Caki2 (cell line): ENCODE measurements at regions not wholly inside any gene's neighbourhood (a gene's known extent, or its start where the extent isn't known, plus 50 kb on each side); places are given as distances from the start of the nearest gene placed in this dataset.
"Not testable (repeated sequence)": the region's sequence is repeated elsewhere in the genome, so short reads cannot be mapped to it uniquely, and the experiment has no call there.

Experiments
- DNase-seq: peaks from one replicate; pipeline ENCODE4 v3.0.0-alpha.2; 2015; ENCODE audit warnings: low read depth
- in situ Hi-C: cut with HindIII; loops from 2 replicates; pipeline ENCODE4 v1.10.0; 2016; ENCODE audit warnings: low sequenced_read_pairs, low pct_unique_long_range_greater_than_20kb, mixed read lengths

DNA sequence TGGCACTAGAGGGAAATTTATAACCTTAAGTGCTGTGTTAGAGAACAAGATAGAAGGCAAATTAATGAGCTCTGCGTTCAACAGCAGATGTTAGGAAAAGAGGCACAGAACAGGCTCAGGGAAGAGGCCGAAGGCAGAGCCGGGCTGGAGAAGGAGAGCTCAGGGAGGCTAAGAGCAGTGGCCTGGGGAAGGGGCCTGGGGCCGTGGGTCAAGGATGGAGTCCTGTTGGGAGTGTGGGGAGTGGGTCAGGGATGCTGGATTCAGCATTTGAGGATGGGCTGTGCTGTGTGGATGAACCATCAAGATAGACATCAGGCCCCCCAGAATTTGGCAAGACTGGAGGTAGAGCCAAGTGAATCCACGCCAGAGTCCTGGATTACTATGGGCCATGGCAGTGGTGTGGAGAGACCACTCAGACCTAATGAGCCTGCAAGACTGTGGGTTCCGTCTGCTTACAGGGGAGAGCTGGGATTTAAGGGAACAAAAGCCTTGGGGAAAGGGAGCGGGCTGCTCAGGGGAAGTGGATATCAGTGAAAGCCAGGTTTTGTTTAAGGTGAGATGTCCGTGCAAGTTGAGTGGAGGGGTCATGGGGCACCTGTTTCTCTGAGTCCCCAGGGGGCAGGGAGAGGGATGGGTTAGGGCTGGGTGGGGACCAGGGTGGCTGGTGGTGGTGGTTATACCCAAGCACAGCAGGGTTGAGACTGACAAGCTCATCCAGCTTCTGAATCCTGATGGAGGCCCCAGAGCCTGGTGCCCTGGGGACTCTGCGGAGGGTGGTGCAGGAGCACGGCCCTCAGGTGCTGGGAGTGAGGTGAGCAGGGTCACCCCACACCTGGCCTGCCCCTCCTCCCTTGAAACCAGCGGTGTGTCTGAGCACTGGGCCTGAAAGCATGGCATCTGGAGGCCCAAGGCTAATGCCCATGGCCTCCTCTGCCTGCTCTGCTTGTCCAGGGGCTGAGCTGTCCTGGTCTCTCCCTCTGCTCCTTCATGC, 101.7 kb downstream of the BMS1 start:
- in situ Hi-C loops: no loop called here
- no peak for DNase-seq

DNA sequence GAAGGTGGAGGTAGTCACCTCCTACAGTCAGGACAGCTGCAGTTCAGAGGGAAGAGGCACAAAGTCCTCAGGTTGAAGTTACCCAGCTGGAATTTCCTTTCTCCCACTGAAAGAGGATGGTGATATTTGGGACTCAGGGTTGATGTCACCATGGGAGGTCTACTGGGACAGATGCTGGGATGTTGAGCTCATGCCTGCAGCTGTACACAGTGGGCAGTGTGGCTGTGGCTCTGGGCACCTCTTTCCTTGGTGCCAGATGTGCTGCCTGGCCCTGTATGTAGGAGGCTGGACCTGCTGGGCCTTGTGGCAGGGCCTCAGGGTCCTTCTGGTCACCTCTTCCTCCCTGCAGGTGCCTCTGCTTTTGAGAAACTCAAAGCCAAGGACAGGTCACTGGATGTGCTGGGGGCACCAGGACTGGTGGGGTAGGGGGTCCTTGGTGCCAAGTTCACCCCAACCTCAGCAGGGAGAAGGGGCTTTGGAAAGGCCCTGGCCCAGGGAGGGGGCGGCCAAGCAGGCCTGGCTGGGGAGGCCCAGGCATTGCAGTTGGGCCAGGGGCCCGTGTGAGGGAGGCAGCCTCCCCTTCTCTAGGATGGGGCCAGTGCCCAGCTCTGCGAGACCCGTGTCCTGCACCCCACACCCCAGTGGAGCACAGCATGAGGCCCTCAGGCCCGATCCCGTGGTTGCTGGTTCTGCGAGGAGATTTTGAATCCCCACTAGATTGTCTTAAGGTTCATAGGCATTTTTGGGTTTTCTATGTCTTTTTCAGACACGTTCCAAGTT, 103.1 kb downstream of the BMS1 start:
- in situ Hi-C loops: no loop called here
- no peak for DNase-seq

DNA sequence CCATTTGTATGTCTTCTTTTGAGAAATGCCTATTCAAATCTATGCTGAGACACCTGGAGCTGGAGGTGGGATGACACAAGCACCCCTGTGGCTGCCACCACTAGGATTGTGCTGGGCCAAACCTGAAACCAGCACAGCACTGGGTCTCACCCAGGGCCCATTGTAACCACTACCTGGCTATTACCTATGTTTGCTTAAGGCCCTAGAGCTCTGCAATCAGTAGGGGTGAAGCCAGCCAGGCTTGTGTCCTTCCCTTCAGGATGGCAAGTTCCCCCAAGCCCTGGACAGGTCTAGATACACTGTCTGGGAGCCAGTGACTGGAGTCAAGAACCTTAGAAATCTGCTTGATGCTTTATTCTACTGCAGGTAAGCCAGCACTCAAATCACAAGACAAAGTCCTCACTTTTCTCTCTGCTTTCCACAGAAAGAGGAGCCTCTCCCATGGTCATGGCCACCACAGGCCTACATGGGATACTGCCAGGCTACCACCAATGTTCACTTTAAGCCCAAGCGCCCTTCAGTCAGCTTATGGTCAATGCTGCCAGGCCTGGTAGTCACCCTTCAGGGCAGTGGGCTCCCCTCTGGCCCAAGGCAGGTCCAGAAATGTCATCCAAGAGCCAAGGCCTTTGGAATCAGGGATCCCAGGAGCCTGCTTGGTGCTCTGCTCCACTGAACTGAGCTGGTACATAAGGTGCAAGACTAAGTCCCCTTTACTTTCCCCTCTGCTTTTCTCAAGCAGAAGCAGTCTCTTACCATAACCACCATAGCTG, 105.3 kb downstream of the BMS1 start:
- in situ Hi-C loops: no loop called here
- no peak for DNase-seq

DNA sequence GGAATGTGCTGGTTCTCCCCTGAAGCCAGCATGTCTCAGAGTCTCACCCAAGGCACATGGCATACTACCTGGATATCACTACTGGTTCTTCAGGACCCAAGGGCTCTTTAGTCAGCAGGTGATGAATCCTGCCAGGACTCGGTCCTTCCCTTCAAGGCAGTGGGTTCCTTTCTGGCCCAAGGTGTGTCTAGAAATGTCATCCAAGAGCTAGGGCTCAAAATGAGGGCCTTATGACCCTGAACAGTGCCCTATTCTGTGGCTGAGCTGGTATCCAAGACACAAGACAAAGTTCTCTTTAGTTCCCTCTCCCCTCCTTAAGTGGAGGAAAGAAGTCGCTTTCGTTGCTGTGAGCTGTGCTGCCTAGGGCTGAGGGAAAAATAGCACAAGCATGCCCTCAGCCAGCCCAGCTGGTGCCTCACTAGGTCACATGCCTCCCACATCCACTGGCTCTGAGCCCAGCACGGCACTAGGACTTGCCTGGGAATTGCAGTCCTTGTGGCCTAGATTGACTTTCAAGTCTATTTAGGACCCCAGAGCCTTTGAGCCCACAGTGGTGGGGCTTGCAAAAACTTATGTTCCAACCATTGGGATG, 106.0 kb downstream of the BMS1 start:
- no peak for DNase-seq
- in situ Hi-C loops: no loop called here

DNA sequence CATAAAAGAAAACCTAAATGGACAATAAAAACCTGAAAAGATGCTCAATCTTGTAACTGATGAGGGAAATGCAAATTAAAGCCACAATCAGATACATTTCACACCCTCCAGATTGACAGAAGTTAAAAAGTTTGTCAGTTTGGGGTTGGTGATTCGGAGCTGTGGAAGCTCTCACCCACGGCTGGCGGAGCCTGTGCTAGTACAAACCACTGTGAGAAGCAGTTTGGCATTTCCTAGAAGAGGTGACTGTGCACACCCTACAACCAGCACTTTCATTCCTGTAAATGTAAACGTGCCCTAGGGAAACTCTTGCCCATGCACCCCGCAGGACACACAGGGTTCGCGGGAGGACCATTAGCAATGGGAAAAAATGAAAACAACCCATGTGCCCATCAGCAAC, 114.1 kb downstream of the BMS1 start:
- in situ Hi-C loops: no loop called here

DNA sequence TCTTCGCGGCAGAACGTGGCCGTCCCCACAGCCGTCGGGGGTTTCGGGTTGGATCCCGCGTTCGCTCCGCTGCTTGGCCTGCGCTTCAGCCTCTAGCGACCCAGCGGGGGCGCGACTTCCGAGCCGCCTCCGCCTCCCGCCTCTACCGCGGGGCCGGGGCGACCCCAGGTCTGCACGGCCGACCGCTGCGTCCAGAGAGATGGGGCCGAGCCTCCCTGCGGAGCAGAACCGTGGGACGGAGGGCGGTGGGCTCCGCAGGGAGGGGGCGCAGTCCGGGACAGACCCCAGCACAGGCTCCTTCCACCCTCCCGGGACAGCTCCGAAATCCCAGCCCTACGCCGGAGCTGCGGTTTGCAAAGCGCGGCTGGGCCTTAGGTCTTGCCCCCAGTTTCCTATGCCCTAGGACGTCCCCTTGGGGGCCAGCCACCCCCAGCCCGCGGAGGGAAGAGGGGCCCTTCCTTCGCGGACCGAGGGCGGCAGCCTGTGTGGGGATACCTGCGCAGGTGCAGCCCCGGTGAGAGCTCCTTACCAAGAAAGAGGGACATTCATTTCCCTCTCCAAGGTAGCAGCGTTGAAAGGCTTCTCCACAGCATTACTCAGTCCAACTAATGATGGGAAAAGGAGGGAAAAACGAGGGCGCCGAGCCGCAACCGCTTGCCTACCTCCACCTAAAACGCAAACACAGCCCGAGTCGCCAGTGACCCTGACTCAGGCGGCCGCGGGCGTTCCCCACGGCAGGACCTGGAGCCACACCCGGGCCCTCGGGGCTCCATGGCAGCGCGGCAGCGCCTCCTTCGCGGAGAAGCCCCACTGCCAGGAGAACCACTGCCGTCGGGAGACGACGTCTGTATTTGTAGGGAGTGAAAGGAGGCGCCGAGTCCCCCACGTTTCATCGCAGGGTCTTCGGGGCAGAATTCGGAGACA, 115.7 kb downstream of the BMS1 start:
- DNase-seq: no peak
- in situ Hi-C loops: no loop called here

More for the DNA sequence above, 114.1 kb downstream of the BMS1 start:
- no peak for DNase-seq

DNA sequence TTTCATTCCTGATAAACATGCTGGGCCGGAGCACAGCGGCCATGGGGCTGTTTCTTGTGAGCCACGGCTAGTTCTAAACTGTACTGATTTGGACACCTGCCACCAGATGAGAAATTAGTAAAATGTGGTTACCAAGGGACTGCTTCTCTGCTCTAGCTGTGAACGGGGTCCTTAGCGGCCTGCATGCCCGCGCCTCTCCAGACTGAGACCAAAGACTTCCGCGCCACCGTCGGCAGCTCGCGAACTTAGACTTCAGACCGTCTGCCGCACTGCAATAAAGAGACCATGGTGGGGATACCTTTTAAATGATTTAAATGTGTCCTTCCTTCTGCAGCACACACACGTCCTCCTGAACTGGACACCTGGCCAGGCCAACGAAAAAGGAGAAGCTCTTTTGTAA, 116.4 kb downstream of the BMS1 start:
- in situ Hi-C loops: no loop called here
- DNase-seq: no peak

DNA sequence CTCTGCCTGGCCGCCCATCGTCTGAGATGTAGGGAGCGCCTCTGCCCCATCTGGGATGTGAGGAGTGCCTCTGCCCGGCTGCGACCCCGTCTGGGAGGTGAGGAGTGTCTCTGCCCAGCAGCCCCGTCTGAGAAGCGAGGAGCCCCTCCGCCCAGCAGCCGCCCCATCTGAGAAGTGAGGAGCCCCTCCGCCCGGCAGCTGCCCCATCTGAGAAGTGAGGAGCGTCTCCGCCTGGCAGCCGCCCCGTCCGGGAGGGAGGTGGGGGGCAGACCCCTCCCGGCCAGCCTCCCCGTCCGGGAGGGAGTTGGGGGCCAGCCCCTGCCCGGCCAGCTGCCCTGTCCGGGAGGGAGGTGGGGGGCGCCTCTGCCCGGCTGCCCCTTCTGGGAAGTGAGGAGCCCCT, 117.8 kb downstream of the BMS1 start:
- DNase-seq, in situ Hi-C loops: not testable (repeated sequence)

DNA sequence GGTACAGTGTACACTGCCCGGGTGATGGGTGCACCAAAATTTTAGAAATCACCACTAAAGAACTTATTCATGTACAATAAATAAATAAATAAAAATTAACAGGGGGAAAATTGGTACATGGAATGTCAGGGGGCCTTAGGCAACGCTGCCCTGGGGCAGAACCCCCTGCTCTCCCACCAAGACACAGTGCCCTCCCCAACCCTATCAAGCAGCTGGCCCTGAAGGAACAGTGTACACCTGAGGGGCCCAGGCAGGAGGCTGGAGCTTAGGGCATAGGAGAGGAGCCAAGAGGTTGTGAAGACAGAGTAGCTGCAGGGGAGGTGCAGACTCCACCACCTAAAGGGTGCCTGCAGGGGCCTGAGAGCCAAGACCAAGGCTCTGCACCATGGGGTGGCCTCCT, 128.8 kb downstream of the BMS1 start:
- no peak for DNase-seq
- in situ Hi-C loops: no loop called here

DNA sequence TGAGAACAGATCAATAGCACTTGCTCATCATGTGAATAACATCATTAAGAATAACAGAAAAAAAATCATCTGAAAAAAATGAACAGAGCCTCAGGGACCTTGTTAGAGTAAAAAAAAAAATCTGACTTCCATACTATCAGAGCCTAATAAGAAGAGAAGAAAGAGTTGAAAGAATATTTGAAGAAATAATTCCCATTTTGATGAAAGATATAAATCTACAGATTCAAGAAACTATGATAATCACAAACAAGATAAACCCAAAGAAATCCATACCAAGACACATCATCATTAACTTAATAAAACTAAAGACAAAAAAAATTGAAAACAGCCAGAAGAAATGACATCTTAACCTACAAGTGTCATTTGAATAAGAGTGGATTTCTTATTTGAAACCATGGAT, 134.4 kb downstream of the BMS1 start:
- DNase-seq: no peak
- in situ Hi-C loops: no loop called here

DNA sequence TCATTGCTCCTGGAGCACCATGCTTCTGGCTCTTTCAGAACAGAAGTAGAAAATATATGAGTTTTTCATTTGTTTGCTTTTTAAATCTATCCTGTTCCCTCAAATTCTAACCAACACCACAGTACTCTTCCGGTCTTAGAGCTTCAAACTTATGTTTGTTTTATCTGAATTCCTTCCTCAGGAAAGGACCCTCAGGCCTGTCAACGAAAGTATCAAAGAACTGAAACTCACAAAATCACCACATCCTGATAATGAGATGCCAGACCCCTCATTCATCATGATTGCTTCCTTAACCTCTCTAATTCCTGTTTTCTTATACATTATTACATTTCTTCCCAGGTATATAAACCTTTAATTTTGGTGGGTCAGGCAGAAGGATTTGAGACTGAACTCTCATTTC, 135.2 kb downstream of the BMS1 start:
- no peak for DNase-seq
- in situ Hi-C loops: no loop called here

DNA sequence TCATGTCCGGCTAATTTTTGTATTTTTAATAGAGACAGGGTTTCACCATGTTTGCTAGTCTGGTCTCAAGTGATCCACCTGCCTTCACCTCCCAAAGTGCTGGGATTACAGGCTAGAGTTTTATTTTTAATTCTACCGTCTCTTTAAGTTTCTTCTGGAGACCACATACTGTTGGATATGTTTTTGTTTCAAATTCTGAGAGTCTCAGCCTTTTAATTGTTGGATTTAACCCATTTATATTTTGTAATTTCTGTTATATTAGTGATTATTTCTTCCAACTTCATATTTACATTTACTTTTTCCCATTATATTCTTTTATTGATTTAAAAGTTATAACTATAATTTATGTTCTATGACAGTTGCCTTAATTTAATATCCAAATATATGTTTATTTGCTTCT, 139.4 kb downstream of the BMS1 start:
- in situ Hi-C loops: no loop called here
- no peak for DNase-seq

DNA sequence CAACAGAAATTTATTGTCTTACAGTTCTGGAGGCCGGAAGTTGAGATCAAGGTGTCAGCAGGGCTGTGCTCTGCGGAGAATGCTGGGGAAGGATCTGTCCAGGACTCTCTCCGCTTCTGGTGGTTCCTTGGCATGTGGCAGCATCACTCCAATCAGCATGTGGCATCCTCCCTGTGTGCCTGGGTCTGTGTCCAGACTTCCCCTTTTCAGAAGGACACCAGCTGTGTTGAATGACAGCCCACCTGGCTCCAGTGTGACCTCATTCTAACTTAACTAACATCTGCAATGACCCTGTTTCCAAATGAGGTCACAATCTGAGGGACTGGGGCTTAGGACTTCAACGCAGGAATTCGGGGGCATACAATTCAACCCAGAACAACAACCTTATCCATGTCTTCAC, 141.9 kb downstream of the BMS1 start:
- in situ Hi-C loops: no loop called here
- no peak for DNase-seq

DNA sequence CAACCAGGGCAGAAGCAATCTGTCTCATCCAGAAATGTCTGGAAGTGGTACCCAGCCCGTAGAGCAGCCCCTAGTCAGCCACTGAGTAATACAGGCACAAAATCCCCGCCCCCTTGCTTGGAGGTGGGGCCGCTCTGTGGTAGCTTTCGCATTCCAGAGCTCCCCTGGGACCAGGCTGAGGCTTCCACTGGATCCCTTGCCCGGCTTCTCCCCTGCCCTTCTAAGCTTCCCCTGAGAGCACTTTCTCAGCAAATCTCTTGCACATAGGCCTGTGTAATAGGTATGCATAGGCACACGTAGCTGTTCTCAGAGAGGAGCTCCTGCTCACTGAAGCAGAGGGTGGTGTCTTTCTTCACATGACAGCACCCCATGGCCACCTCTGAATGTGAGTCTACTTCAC, 144.2 kb downstream of the BMS1 start:
- in situ Hi-C loops: no loop called here
- DNase-seq: no peak

DNA sequence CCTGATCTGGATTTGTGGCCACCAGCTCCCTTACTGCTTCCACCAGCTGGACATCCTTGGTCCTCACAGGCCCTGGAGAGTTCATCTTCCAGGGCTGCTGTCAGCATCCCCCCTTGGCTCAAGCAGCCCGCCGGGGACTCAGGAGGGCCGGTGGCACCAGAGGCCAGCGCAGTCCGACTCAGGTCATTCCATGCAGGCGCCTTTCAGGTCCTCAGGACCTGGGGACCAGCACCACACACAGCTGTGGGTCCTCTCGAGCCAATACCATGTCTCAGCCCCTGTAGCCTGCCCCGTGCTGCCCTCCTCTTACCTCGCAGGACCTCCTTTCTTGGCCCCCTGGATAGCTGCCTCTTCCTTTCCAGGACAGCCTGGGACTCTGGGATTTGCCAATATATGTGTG, 145.5 kb downstream of the BMS1 start:
- no peak for DNase-seq
- in situ Hi-C loops: no loop called here

DNA sequence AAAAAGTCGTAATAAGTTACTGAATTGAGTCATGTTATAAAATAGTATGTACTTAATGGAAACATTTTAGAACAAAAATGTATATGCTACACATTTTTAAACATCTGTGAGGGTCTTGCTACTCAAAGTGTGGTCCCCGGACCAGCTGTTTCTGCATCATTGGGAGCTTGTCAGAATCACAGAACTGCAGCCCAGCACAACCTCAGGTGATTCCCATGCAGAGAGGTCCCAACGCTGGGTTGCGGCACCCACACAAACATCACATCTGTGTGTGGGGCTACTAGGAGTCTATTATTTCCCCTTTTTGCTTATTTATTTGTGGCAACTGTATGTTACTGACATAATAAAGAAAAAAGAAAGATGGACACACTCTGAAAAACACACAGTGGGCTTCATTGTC, 146.6 kb downstream of the BMS1 start:
- DNase-seq: no peak
- in situ Hi-C loops: no loop called here

DNA sequence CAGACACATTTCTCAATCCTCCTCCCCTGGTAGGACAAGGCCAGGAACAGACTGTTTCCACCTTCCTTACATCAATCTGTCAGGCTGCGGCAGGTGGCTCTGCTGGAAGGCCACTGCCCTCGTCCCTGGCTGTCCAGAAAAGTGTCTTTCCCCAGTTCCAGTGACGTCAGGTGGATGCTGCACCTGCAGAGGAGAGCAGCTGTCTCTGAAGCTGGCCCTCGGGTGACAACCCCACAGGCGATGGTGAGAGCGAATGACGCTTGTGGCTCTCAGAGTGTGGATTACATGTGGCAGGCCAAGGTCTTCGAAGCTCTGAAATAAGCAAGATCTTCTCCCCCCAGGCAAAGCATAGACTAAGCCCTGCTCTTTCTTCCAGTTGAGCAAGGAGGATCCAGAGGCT, 146.9 kb upstream of the RET start:
- no peak for DNase-seq
- in situ Hi-C loops: no loop called here
